Activated CD4-positive, alpha-beta memory T cell treated with anti-CD3 and anti-CD28 coated beads for 36 hours (primary cell): ENCODE measurements at regions not wholly inside any gene's neighbourhood (a gene's known extent, or its start where the extent isn't known, plus 50 kb on each side); places are given as distances from the start of the nearest gene placed in this dataset.

Source experiments
- CTCF ChIA-PET: fragments of 350-600 bp; sonication (Branson Sonifier 250); formaldehyde crosslinking; loops from one replicate; lab custom pipeline; 2021; ENCODE audit warnings: antibody characterized with exemption, inconsistent platforms; lab: Charles Lee
- POLR2A ChIA-PET: fragments of 350-600 bp; sonication (Branson Sonifier 250); formaldehyde crosslinking; loops from one replicate; lab custom pipeline; 2021; ENCODE audit warnings: antibody characterized with exemption; lab: Charles Lee
- DNase-seq: peaks from one replicate; pipeline ENCODE4 v3.0.0-alpha.2; 2020
- H3K27ac Mint-ChIP-seq: one replicate; pipeline ENCODE4 v1.8.0; 2021; ENCODE audit warnings: mixed read lengths
- H3K27me3 Mint-ChIP-seq: one replicate; pipeline ENCODE4 v1.8.0; 2021; ENCODE audit warnings: mixed read lengths
- H3K36me3 Mint-ChIP-seq: one replicate; pipeline ENCODE4 v1.8.0; 2021; ENCODE audit warnings: mixed read lengths
- H3K4me1 Mint-ChIP-seq: one replicate; pipeline ENCODE4 v1.8.0; 2021; ENCODE audit warnings: low read depth, mixed read lengths
- H3K4me3 Mint-ChIP-seq: one replicate; pipeline ENCODE4 v1.8.0; 2021; ENCODE audit warnings: mild to moderate bottlenecking, mixed read lengths
- H3K9me3 Mint-ChIP-seq: one replicate; pipeline ENCODE4 v1.8.0; 2021; ENCODE audit warnings: mixed read lengths
- intact Hi-C: fragments of 100-400 bp; cut with micrococcal nuclease; formaldehyde crosslinking; loops from one replicate; pipeline ENCODE4 v1.15.1; 2023

DNA sequence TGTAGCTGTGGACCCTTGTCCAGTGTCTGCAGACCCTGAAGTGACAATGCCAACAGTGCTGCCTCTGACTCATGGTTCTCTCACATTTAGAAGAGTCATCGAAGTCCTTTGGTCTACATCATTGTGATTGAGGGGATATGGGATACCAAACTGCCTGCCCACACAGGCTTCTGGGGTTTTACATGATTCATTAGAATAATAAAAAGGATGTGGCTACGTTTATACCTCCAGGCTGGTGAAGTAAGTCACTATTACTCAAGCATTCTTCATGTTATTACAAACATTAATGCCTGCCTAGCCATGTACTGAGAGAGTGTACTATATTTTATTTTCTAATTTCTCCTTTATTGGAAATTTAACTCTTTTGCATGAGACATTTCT is 365.7 kb downstream of the SPATA31D1 start:
- H3K9me3 Mint-ChIP-seq = peaks cover 10% of the 10 kb centered on the region
- no peak overlapping the region for H3K4me3 Mint-ChIP-seq
- intact Hi-C loops = no loop called here
- H3K27me3 Mint-ChIP-seq = no peaks in the 10 kb centered on the region
- no peaks in the 10 kb centered on the region for H3K36me3 Mint-ChIP-seq
- ChIA-PET POLR2A (no interaction called here), CTCF (no interaction called here)
- no peaks in the 10 kb centered on the region for H3K4me1 Mint-ChIP-seq
- no peak overlapping the region for H3K27ac Mint-ChIP-seq
- no peak for DNase-seq

GRCh38 chr9:82356131-82356530 is 367.6 kb downstream of the SPATA31D1 start:
- no peaks in the 10 kb centered on the region for H3K36me3 Mint-ChIP-seq
- no peaks in the 10 kb centered on the region for H3K27me3 Mint-ChIP-seq
- H3K9me3 Mint-ChIP-seq = peaks cover 15% of the 10 kb centered on the region
- no peak for DNase-seq
- ChIA-PET CTCF (no interaction called here), POLR2A (no interaction called here)
- no peak overlapping the region for H3K27ac Mint-ChIP-seq
- intact Hi-C loops = no loop called here
- no peaks in the 10 kb centered on the region for H3K4me1 Mint-ChIP-seq
- H3K4me3 Mint-ChIP-seq = no peak overlapping the region

GRCh38 chr9:82356871-82357270 is 368.3 kb downstream of the SPATA31D1 start:
- CTCF ChIA-PET = no interaction called here
- Mint-ChIP-seq H3K27me3 (no peaks in the 10 kb centered on the region), H3K4me1 (no peaks in the 10 kb centered on the region), H3K36me3 (no peaks in the 10 kb centered on the region), H3K27ac (no peak overlapping the region), H3K4me3 (no peak overlapping the region), H3K9me3 (peaks cover 15% of the 10 kb centered on the region)
- intact Hi-C loops = no loop called here
- POLR2A ChIA-PET = no interaction called here
- DNase-seq = no peak

DNA sequence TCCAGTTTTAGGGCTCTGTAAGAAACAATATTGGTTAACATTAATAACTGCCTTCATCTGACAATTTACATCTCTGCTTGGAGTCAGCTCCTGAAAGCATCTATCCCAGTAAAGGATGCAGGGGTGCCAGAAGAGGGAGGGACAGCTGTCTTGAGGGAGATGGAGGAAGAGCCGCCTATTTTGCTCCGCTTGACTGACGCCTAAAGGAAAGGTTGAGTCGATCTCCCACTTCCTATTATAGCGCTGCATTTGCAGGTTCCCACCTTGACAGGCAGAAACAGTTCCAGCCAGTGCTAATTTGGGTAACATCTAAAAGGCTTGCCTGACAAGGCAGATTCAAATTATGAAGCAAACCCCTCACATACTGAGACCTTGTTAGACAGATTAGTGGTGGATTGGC is 374.6 kb downstream of the SPATA31D1 start:
- intact Hi-C loops = no loop called here
- peaks cover 12% of the 10 kb centered on the region for H3K9me3 Mint-ChIP-seq
- H3K4me3 Mint-ChIP-seq = no peak overlapping the region
- H3K4me1 Mint-ChIP-seq = no peaks in the 10 kb centered on the region
- no peak overlapping the region for H3K27ac Mint-ChIP-seq
- H3K36me3 Mint-ChIP-seq = no peaks in the 10 kb centered on the region
- no peaks in the 10 kb centered on the region for H3K27me3 Mint-ChIP-seq
- ChIA-PET CTCF (no interaction called here), POLR2A (no interaction called here)
- DNase-seq = no peak

GRCh38 chr9:82363682-82364081 is 375.1 kb downstream of the SPATA31D1 start:
- Mint-ChIP-seq H3K4me1 (no peaks in the 10 kb centered on the region), H3K27me3 (no peaks in the 10 kb centered on the region), H3K27ac (no peak overlapping the region), H3K9me3 (peaks cover 11% of the 10 kb centered on the region), H3K4me3 (no peak overlapping the region), H3K36me3 (no peaks in the 10 kb centered on the region)
- CTCF ChIA-PET = no interaction called here
- intact Hi-C loops = no loop called here
- DNase-seq = no peak
- POLR2A ChIA-PET = no interaction called here

DNA sequence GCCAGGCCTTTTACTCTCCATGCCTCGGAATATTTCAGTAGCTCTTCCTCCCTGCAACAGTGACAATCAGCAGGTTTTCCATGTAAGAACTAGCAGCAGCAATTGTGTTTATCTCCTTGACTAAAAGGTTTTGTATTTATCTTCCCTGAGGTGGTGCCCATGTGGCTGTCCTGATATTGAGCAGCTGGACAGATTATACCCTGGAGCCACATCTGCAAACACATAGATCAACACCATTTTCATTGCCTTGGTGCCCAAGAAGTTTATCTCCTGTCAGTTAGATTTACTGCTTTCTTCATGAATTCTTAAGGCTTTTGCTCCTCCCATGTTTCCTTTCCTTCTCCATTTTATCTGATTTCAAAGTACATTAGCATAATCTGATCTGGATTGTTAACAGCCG is 378.4 kb downstream of the SPATA31D1 start:
- POLR2A ChIA-PET = no interaction called here
- no peaks in the 10 kb centered on the region for H3K9me3 Mint-ChIP-seq
- no peaks in the 10 kb centered on the region for H3K4me1 Mint-ChIP-seq
- H3K27ac Mint-ChIP-seq = no peak overlapping the region
- no peak overlapping the region for H3K4me3 Mint-ChIP-seq
- CTCF ChIA-PET = no interaction called here
- no peak for DNase-seq
- no peaks in the 10 kb centered on the region for H3K27me3 Mint-ChIP-seq
- H3K36me3 Mint-ChIP-seq = no peaks in the 10 kb centered on the region
- intact Hi-C loops = no loop called here

DNA sequence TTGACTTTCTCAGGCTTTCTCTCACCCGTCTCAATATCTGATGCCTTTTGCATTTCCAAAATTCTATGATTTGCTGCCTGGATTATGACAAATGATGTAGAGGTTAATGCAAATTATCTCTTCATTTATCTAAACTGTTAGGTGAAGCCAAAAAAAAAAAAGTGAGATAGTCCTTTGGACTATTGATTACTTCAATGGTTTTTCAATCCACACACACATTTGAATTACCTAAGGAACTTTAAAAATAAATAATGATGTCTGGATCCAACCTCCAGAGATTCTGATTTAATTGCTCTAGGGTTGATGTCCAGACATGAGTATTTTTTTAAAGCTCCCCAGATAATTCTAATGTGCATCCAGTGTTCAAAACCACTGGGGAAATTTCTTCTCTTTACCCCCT is 379.4 kb downstream of the SPATA31D1 start:
- Mint-ChIP-seq H3K36me3 (no peaks in the 10 kb centered on the region), H3K9me3 (no peaks in the 10 kb centered on the region), H3K27me3 (no peaks in the 10 kb centered on the region), H3K4me3 (no peak overlapping the region), H3K4me1 (no peaks in the 10 kb centered on the region), H3K27ac (no peak overlapping the region)
- DNase-seq = no peak
- intact Hi-C loops = no loop called here
- ChIA-PET CTCF (no interaction called here), POLR2A (no interaction called here)

DNA sequence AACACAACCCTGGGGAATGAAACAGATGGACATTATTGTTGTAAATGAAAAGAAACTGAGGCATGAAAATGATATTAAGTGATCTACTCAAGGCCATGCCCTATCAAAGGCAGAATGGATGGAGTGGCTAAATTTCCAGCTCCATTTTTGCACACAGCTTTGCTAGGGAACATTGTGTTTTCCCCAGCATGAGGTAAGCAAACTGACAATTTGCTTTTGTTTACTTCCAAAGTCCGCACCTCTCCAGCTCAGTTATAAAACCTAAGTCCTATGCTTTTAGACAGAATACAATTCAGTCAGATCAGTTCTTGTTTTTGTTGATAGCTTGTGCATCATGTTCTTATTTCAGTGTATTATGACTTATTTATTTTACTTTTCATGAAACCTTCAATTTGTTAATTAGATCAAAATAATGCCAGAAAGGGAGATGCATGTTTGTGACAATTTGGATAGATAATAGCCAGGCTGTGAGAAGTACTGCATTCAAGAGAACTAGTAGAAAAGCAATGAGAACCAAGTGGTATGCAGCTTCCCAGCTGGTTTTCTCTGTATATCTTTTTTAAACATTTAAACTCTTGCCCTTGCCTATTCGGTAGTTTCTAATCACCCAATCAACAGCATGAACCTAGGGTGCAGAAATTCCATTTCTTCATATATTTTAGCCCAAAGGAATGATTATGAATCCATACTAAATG is 380.8 kb downstream of the SPATA31D1 start:
- Mint-ChIP-seq H3K4me1 (no peaks in the 10 kb centered on the region), H3K9me3 (peaks cover 2% of the 10 kb centered on the region)
- POLR2A ChIA-PET = no interaction called here

GRCh38 chr9:82375041-82375440 is 386.5 kb downstream of the SPATA31D1 start:
- DNase-seq = no peak
- CTCF ChIA-PET = no interaction called here
- POLR2A ChIA-PET = no interaction called here
- no peaks in the 10 kb centered on the region for H3K4me1 Mint-ChIP-seq
- peaks cover 2% of the 10 kb centered on the region for H3K9me3 Mint-ChIP-seq
- no peaks in the 10 kb centered on the region for H3K36me3 Mint-ChIP-seq
- H3K4me3 Mint-ChIP-seq = no peak overlapping the region
- intact Hi-C loops = no loop called here
- H3K27ac Mint-ChIP-seq = no peak overlapping the region
- H3K27me3 Mint-ChIP-seq = no peaks in the 10 kb centered on the region

More for the DNA sequence above, 380.8 kb downstream of the SPATA31D1 start:
- DNase-seq = no peak
- no peaks in the 10 kb centered on the region for H3K36me3 Mint-ChIP-seq
- intact Hi-C loops = no loop called here
- no peak overlapping the region for H3K27ac Mint-ChIP-seq
- H3K4me3 Mint-ChIP-seq = no peak overlapping the region
- no peaks in the 10 kb centered on the region for H3K27me3 Mint-ChIP-seq
- CTCF ChIA-PET = no interaction called here

DNA sequence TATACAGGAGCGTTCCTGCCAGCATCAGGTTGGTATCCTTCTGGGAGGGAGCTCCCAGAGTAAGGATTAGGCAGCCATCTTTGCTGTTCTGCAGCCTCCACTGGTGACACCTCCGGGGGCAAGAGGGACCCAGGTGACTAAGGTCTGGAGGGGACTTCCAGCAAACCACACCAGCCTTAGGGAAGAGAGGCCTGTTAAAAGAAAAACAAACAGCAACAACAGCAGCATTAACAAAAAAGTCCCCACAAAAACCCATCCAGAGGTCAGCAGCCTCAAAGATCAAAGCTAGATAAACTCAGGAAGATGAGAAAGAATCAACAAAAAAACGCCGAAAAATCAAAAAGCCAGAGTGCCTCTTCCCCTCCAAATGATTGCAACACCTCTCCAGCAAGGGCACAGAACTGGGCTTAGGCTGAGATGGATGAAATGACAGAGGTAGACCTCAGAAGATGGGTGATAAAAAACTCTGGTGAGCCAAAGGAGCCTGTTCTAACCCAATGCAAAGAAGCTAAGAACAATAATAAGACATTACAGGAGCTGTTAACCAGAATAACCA is 388.2 kb downstream of the SPATA31D1 start:
- ChIA-PET POLR2A (no interaction called here), CTCF (no interaction called here)
- Mint-ChIP-seq H3K36me3 (no peaks in the 10 kb centered on the region), H3K4me1 (no peaks in the 10 kb centered on the region), H3K4me3 (no peak overlapping the region), H3K27ac (no peak overlapping the region), H3K9me3 (peaks cover 2% of the 10 kb centered on the region), H3K27me3 (no peaks in the 10 kb centered on the region)
- no peak for DNase-seq
- intact Hi-C loops = no loop called here

GRCh38 chr9:82382887-82383616 is 394.5 kb downstream of the SPATA31D1 start:
- ChIA-PET POLR2A (no interaction called here), CTCF (no interaction called here)
- Mint-ChIP-seq H3K4me1 (no peaks in the 10 kb centered on the region), H3K36me3 (no peaks in the 10 kb centered on the region), H3K27ac (no peak overlapping the region), H3K27me3 (no peaks in the 10 kb centered on the region), H3K9me3 (peaks cover 21% of the 10 kb centered on the region), H3K4me3 (no peak overlapping the region)
- intact Hi-C loops = no loop called here
- no peak for DNase-seq

DNA sequence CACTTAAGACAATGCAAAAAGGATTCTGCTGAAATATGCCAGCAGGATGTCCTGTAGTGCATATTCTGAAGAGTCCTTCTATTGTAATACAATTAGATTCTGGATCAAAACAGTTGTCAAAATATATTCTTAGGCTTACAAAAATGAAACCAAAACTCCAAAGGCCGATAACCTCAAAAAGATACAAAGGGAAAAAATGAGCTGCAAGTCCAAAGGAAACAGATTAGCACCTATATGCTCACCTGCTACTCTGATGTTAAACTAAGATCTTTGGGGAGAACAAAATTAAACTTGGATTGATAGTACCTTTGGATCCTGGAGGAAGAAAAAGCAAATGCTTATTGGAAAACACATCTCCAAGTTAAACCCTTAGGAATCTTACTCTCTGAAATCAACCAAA is 397.1 kb downstream of the SPATA31D1 start:
- POLR2A ChIA-PET = no interaction called here
- intact Hi-C loops = no loop called here
- Mint-ChIP-seq H3K27ac (no peak overlapping the region), H3K4me1 (no peaks in the 10 kb centered on the region), H3K4me3 (no peak overlapping the region), H3K27me3 (no peaks in the 10 kb centered on the region), H3K36me3 (no peaks in the 10 kb centered on the region), H3K9me3 (peaks cover 32% of the 10 kb centered on the region)
- no peak for DNase-seq
- CTCF ChIA-PET = no interaction called here

GRCh38 chr9:82397534-82397933 is 409.0 kb downstream of the SPATA31D1 start:
- intact Hi-C loops = no loop called here
- ChIA-PET CTCF (no interaction called here), POLR2A (no interaction called here)
- H3K27me3 Mint-ChIP-seq = no peaks in the 10 kb centered on the region
- H3K27ac Mint-ChIP-seq = no peak overlapping the region
- no peaks in the 10 kb centered on the region for H3K36me3 Mint-ChIP-seq
- no peak for DNase-seq
- H3K4me3 Mint-ChIP-seq = no peak overlapping the region
- peaks cover 11% of the 10 kb centered on the region for H3K9me3 Mint-ChIP-seq
- H3K4me1 Mint-ChIP-seq = no peaks in the 10 kb centered on the region
